Suprapubic skin (tissue), 4 donors: ENCODE measurements at regions not wholly inside any gene's neighbourhood (a gene's known extent, or its start where the extent isn't known, plus 50 kb on each side); places are given as distances from the start of the nearest gene placed in this dataset.
A peak's percentile ranks its signal among the peaks of the same experiment; 100 is the strongest.
"Not testable (repeated sequence)": the region's sequence is repeated elsewhere in the genome, so short reads cannot be mapped to it uniquely, and the experiment has no call there.

Experiments
- DNase-seq, 2 donors: peaks; one replicate each; pipeline ENCODE4 v3.0.0-alpha.2; 2019; ENCODE audit warnings: low spot score in 2 of 2
- H3K27ac ChIP-seq: fragments of 200-600 bp; sonication (generic); one replicate; pipeline ENCODE4 v1.5.1; 2019
- H3K27me3 ChIP-seq: fragments of 200-600 bp; sonication (generic); one replicate; pipeline ENCODE4 v1.5.1; 2019
- H3K36me3 ChIP-seq: fragments of 200-600 bp; sonication (generic); one replicate; pipeline ENCODE4 v1.5.1; 2019
- H3K4me1 ChIP-seq: fragments of 200-600 bp; sonication (generic); one replicate; pipeline ENCODE4 v1.5.1; 2019
- H3K4me3 ChIP-seq: fragments of 200-600 bp; sonication (generic); one replicate; pipeline ENCODE4 v1.5.1; 2019; ENCODE audit warnings: mild to moderate bottlenecking
- H3K9me3 ChIP-seq: fragments of 200-600 bp; sonication (generic); one replicate; pipeline ENCODE4 v1.5.1; 2019
- EP300 ChIP-seq: sonication (generic); formaldehyde crosslinking; IDR thresholded peaks from one replicate; pipeline ENCODE4 v1.6.1; 2017; ENCODE audit warnings: antibody characterized with exemption
- POLR2A ChIP-seq, 2 donors: fragments of 450-650 bp; IDR thresholded peaks; one replicate each; pipeline ENCODE4 v1.6.1; 2017; ENCODE audit warnings: antibody characterized with exemption in 2 of 2, mild to moderate bottlenecking in 2 of 2, moderate library complexity in 2 of 2
- POLR2AphosphoS5 ChIP-seq, 3 donors: sonication (generic); formaldehyde crosslinking; IDR thresholded peaks; one replicate each; pipeline ENCODE4 v1.6.1; 2017; ENCODE audit warnings: antibody characterized with exemption in 3 of 3
- WGBS: methylation state at CpG from one replicate; pipeline ENCODE4 v1.1.5; 2018; 5-methylcytosine and 5-hydroxymethylcytosine counted together
- TF ChIP-seq, protein P1 (sequence below), 2 donors: fragments of 200-600 bp in 1 of 2; fragments of 450-650 bp in 1 of 2; sonication (generic) in 1 of 2; IDR thresholded peaks; one replicate each; pipeline ENCODE4 v1.5.1; 2016 to 2019; ENCODE audit warnings: antibody characterized with exemption in 2 of 2, mild to moderate bottlenecking in 1 of 2, moderate library complexity in 1 of 2

- TF ChIP-seq, protein P1, sequence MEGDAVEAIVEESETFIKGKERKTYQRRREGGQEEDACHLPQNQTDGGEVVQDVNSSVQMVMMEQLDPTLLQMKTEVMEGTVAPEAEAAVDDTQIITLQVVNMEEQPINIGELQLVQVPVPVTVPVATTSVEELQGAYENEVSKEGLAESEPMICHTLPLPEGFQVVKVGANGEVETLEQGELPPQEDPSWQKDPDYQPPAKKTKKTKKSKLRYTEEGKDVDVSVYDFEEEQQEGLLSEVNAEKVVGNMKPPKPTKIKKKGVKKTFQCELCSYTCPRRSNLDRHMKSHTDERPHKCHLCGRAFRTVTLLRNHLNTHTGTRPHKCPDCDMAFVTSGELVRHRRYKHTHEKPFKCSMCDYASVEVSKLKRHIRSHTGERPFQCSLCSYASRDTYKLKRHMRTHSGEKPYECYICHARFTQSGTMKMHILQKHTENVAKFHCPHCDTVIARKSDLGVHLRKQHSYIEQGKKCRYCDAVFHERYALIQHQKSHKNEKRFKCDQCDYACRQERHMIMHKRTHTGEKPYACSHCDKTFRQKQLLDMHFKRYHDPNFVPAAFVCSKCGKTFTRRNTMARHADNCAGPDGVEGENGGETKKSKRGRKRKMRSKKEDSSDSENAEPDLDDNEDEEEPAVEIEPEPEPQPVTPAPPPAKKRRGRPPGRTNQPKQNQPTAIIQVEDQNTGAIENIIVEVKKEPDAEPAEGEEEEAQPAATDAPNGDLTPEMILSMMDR (IDR thresholded peaks at IDR 0.05) = no peak
- DNase-seq = no peak
- H3K9me3 ChIP-seq = no peaks in the 10 kb centered on the region
- 70% methylated on average over 4 of the region's 4 CpGs for WGBS
- H3K4me1 ChIP-seq = peaks cover 4% of the 10 kb centered on the region
- H3K36me3 ChIP-seq = no peaks in the 10 kb centered on the region
- H3K27ac ChIP-seq = peak overlapping the region; percentile 50
- H3K27me3 ChIP-seq = no peaks in the 10 kb centered on the region
- H3K4me3 ChIP-seq = no peak overlapping the region
These were observed 67.7 kb upstream of the PTPN1 start for GRCh38 chr20:50442512-50442911.

DNA sequence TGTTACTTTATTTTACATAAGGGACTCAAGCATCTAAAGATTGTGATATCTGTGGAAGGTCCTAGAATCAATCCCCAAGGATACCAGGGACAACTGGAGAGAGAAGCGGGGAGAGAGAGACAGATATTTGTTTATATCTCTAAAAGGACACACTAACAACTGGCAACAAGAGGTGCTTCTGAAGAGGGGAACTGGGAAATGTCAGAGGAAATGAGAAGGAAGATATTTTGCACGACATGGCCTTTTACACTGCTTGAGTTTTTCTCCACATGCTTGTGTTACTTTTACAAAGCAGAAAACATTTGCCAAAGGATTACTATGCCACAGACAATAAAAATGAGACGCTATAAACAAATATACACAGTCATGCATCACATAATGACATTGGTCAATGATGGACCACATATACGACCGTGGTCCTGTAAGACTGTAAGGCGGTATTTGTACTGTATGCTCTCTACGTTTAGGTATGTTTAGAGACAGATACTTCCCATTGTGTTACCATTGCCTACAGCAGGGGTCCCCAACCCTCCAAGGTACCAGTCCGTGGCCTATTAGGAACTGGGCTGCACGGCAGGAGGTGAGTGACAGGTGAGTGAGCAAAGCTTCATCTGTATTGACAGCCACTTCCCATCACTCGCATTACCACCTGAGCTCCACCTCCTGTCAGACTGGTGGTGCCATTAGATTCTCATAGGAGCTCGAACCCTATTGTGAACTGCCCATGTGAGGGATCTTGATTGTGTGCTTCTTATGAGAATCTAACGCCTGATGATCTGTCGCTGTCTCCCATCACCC lies 64.6 kb upstream of the PTPN1 start:
- Histone ChIP-seq H3K36me3 (no peaks in the 10 kb centered on the region), H3K27me3 (no peaks in the 10 kb centered on the region), H3K9me3 (no peaks in the 10 kb centered on the region), H3K4me3 (no peak overlapping the region), H3K27ac (no peak overlapping the region), H3K4me1 (peaks cover 5% of the 10 kb centered on the region)
- DNase-seq = no peak
- no peak for TF ChIP-seq POLR2A (IDR thresholded peaks at IDR 0.05)
- TF ChIP-seq POLR2AphosphoS5 (IDR thresholded peaks at IDR 0.05) = no peak
- TF ChIP-seq, protein P1 (IDR thresholded peaks at IDR 0.05) = no peak
- TF ChIP-seq EP300 = no peak
- 91% methylated on average over 13 of the region's 13 CpGs for WGBS

- H3K4me1 ChIP-seq = peaks cover 11% of the 10 kb centered on the region
- no peak overlapping the region for H3K4me3 ChIP-seq
- TF ChIP-seq POLR2AphosphoS5 (IDR thresholded peaks at IDR 0.05) = no peak
- no peak overlapping the region for H3K27ac ChIP-seq
- H3K27me3 ChIP-seq = no peaks in the 10 kb centered on the region
- no peaks in the 10 kb centered on the region for H3K9me3 ChIP-seq
- no peaks in the 10 kb centered on the region for H3K36me3 ChIP-seq
- WGBS = 88% methylated on average over 16 of the region's 16 CpGs
- DNase-seq = no peak
These were observed 63.7 kb upstream of the PTPN1 start for GRCh38 chr20:50446351-50447101.

DNA sequence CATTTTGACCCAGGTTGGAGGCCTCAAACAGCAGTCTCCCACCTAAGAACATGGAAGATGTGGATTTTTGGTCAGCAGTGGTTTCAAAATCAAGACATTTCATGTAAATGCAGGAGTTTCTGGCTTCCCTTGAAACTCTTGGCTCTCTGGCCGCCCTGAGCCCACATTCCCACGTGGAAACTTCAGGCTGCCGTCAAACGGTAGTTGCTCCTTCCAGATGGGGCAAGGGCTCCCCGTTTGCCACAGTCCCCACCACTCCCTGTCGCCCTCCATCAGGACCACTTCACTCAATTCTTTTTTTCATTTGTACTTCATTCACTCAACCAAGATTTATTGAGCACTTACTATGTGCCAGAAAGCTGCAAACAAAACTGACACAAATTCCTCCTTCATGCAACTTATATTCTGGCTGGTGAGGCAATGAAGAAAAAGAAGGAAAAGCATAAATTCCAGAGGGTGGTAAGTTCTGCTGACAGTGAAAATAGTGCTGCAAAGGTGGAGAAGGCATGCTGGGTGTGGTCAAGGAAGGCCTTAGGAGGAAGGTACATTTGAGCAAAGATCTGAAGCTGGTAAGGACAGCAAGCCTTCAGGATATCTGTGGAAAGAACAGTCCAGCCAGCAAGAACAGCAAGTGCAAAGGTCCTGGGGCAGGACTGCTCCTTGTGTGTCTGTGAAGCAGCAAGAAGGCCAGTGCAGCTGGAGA lies 62.9 kb upstream of the PTPN1 start:
- WGBS = 90% methylated on average over 6 of the region's 6 CpGs
- H3K4me1 ChIP-seq = peaks cover 13% of the 10 kb centered on the region
- no peak overlapping the region for H3K4me3 ChIP-seq
- TF ChIP-seq, protein P1 (IDR thresholded peaks at IDR 0.05) = no peak
- TF ChIP-seq POLR2A (IDR thresholded peaks at IDR 0.05) (no peak), POLR2AphosphoS5 (IDR thresholded peaks at IDR 0.05) (no peak)
- H3K27ac ChIP-seq = no peak overlapping the region
- no peak for DNase-seq
- no peaks in the 10 kb centered on the region for H3K36me3 ChIP-seq
- H3K27me3 ChIP-seq = no peaks in the 10 kb centered on the region
- H3K9me3 ChIP-seq = no peaks in the 10 kb centered on the region

- H3K4me1 ChIP-seq = peaks cover 13% of the 10 kb centered on the region
- H3K36me3 ChIP-seq = no peaks in the 10 kb centered on the region
- H3K27ac ChIP-seq = no peak overlapping the region
- no peak overlapping the region for H3K4me3 ChIP-seq
- no peak for DNase-seq
- WGBS = 94% methylated on average over 7 of the region's 7 CpGs
- TF ChIP-seq, protein P1 (IDR thresholded peaks at IDR 0.05) = no peak
- no peak for TF ChIP-seq POLR2A (IDR thresholded peaks at IDR 0.05)
- TF ChIP-seq POLR2AphosphoS5 (IDR thresholded peaks at IDR 0.05) = no peak
- no peak for TF ChIP-seq EP300
- no peaks in the 10 kb centered on the region for H3K27me3 ChIP-seq
- no peaks in the 10 kb centered on the region for H3K9me3 ChIP-seq
These were observed 62.4 kb upstream of the PTPN1 start for GRCh38 chr20:50447817-50448216.

- not testable (repeated sequence) for DNase-seq, H3K27me3 ChIP-seq, H3K27ac ChIP-seq, H3K9me3 ChIP-seq, H3K36me3 ChIP-seq, H3K4me3 ChIP-seq
- H3K4me1 ChIP-seq = peaks cover 13% of the 10 kb centered on the region
- WGBS = 94% methylated on average over 10 of the region's 10 CpGs
These were observed 61.4 kb upstream of the PTPN1 start for GRCh38 chr20:50448625-50449403.
